IPS DF 6.9 (cell line): ENCODE measurements at regions not wholly inside any gene's neighbourhood (a gene's known extent, or its start where the extent isn't known, plus 50 kb on each side); places are given as distances from the start of the nearest gene placed in this dataset.
"Not testable (repeated sequence)": the region's sequence is repeated elsewhere in the genome, so short reads cannot be mapped to it uniquely, and the experiment has no call there.

ENCODE experiments used
- DNase-seq: peaks from one replicate; pipeline ENCODE4 v3.0.0-alpha.2; 2013; ENCODE audit warnings: low read depth, low spot score
- H3K27ac ChIP-seq: one replicate; pipeline ENCODE4 v1.5.1; 2013; ENCODE audit warnings: low read length, control low read depth
- H3K27me3 ChIP-seq: 2 replicates; pipeline ENCODE4 v1.6.1; 2013; ENCODE audit warnings: mild to moderate bottlenecking, low read length; ENCODE audit not compliant: control insufficient read depth, insufficient read depth
- H3K36me3 ChIP-seq: 2 replicates; pipeline ENCODE4 v1.6.1; 2013; ENCODE audit warnings: low read length; ENCODE audit not compliant: control insufficient read depth, insufficient read depth
- H3K4me1 ChIP-seq: 2 replicates; pipeline ENCODE4 v1.6.1; 2013; ENCODE audit warnings: low read length; ENCODE audit not compliant: control insufficient read depth, insufficient read depth
- H3K4me3 ChIP-seq: 2 replicates; pipeline ENCODE4 v1.5.1; 2013; ENCODE audit warnings: mild to moderate bottlenecking, low read length
- H3K9me3 ChIP-seq: 2 replicates; pipeline ENCODE4 v1.6.1; 2013; ENCODE audit warnings: low read length, inconsistent platforms; ENCODE audit not compliant: control insufficient read depth, insufficient read depth
- WGBS: extraction: QIAGEN DNeasy Blood & Tissue Kit; methylation state at CpG from one replicate; pipeline ENCODE4 v1.1.7; 2013; ENCODE audit warnings: mixed read lengths, missing lambda C conversion rate; ENCODE audit not compliant: insufficient read length, insufficient coverage; 5-methylcytosine and 5-hydroxymethylcytosine counted together

DNA sequence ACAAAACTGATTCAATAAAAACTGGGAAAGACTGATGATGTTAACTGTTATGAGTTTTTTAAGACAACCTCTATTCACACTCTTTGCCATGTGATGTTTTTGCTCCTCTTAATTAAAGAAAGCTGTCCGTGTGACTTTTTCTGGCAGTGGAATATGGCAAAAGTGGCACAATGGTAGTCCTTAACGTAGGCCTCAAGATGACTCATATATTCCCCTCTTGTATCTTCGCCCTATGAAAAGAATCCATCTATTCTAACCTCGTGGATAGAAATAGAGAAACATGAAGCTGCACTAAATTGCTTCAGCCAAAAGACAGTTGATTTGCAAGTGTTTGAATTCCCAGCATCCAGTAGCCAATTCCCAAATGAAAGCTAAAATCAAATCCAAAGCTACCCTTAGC lies 603.8 kb upstream of the PCDH7 start:
- H3K4me3 ChIP-seq, result no peak overlapping the region
- no peaks in the 10 kb centered on the region for H3K4me1 ChIP-seq
- no peak for DNase-seq
- no peaks in the 10 kb centered on the region for H3K9me3 ChIP-seq
- WGBS, result no CpG with 5 or more reads among the region's 4 CpGs
- H3K27me3 ChIP-seq, result no peaks in the 10 kb centered on the region
- no peak overlapping the region for H3K27ac ChIP-seq
- no peaks in the 10 kb centered on the region for H3K36me3 ChIP-seq

DNA sequence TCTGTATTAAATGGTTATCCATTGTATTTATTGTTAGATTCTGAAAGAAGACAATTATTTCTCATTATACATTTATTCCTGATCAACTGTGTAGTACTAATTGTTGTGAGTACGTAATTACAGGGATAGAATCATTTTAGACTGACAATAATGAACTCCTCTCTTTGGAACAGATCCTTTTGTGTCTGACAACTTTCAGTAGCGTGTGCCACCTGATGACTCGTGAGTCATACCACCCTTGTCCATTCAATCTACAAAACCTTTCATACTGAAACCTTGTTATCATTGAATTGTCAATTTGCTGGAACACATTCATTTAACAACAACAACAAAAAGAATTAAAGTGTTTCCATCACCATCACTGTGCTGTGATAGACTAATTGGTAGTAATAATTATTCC lies 602.7 kb upstream of the PCDH7 start:
- H3K4me3 ChIP-seq, result no peak overlapping the region
- no peaks in the 10 kb centered on the region for H3K36me3 ChIP-seq
- no CpG with 5 or more reads among the region's 3 CpGs for WGBS
- no peaks in the 10 kb centered on the region for H3K4me1 ChIP-seq
- no peak for DNase-seq
- H3K9me3 ChIP-seq, result no peaks in the 10 kb centered on the region
- no peak overlapping the region for H3K27ac ChIP-seq
- H3K27me3 ChIP-seq, result no peaks in the 10 kb centered on the region

DNA sequence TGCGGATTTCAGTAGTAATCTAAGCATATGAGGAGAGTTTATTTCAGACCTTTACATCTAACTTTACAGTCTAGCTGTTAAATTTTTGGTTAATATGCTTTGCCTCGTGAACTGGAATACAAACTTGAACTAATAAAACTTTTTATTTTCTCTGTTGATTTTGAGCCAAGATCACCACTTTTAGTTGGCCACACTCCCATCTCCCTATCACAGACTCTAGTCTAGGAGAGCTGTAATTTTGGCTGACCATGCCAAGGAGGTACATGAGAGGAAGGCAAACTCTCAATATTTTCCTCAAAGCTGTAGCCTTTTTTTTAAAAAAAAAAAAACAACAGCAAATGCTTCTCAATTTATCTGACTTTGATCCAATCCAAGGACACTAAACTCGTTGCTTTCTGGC lies 597.5 kb upstream of the PCDH7 start:
- WGBS, result no CpG with 5 or more reads among the region's 3 CpGs
- no peak for DNase-seq
- no peak overlapping the region for H3K4me3 ChIP-seq

GRCh38 chr4:30124621-30125020 lies 595.5 kb upstream of the PCDH7 start:
- H3K9me3 ChIP-seq, H3K36me3 ChIP-seq, H3K4me3 ChIP-seq, H3K4me1 ChIP-seq, H3K27ac ChIP-seq, DNase-seq, H3K27me3 ChIP-seq: not testable (repeated sequence)
- WGBS, result no CpG with 5 or more reads among the region's 2 CpGs

More for the DNA sequence above, 597.5 kb upstream of the PCDH7 start:
- H3K27ac ChIP-seq, result no peak overlapping the region
- H3K9me3 ChIP-seq, result no peaks in the 10 kb centered on the region
- H3K36me3 ChIP-seq, result no peaks in the 10 kb centered on the region
- no peaks in the 10 kb centered on the region for H3K4me1 ChIP-seq
- no peaks in the 10 kb centered on the region for H3K27me3 ChIP-seq

DNA sequence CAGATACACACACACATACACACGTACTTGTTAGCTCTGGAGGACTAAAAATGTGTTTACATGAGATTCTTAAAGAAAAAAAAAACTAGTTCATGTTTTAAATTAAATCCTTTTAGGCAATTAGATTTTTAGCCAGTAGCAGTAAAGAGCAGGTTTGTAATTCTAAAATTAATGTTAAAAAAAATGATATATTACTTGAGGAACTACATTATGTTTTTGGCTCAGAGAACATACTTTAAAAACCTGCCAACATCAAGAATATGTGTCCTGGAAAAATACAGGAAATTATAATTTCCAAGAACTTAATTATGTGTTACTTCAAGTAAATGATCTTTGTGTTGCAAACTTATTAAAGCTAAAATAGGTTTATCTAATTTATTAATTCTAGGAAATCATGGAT lies 594.3 kb upstream of the PCDH7 start:
- no peaks in the 10 kb centered on the region for H3K9me3 ChIP-seq
- H3K36me3 ChIP-seq, result no peaks in the 10 kb centered on the region
- no CpG with 5 or more reads among the region's 1 CpG for WGBS
- H3K4me1 ChIP-seq, result no peaks in the 10 kb centered on the region
- no peak overlapping the region for H3K4me3 ChIP-seq
- H3K27ac ChIP-seq, result no peak overlapping the region
- H3K27me3 ChIP-seq, result no peaks in the 10 kb centered on the region
- no peak for DNase-seq

GRCh38 chr4:30126351-30126750 lies 593.8 kb upstream of the PCDH7 start:
- no CpG with 5 or more reads among the region's 1 CpG for WGBS
- Histone ChIP-seq H3K27ac (no peak overlapping the region), H3K4me3 (no peak overlapping the region), H3K27me3 (no peaks in the 10 kb centered on the region), H3K9me3 (no peaks in the 10 kb centered on the region), H3K36me3 (no peaks in the 10 kb centered on the region), H3K4me1 (no peaks in the 10 kb centered on the region)
- no peak for DNase-seq

DNA sequence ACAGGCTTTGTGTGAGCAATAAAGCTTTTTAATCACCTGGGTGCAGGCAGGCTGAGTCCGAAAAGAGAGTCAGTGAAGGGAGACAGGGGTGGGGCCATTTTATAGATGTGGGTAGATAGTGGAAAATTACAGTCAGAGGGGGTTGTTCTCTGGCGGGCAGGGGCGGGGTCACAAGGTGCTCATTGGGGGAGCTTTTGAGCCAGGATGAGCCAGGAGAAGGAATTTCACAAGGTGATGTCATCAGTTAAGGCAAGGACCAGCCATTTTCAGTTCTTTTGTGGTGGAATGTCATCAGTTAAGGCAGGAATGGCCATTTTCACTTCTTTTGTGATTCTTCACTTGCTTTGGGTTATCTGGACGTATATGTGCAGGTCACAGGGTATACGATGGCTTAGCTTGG lies 571.3 kb upstream of the PCDH7 start:
- H3K9me3 ChIP-seq, H3K27me3 ChIP-seq, H3K4me3 ChIP-seq, H3K36me3 ChIP-seq, DNase-seq, H3K27ac ChIP-seq, H3K4me1 ChIP-seq: not testable (repeated sequence)
- no CpG with 5 or more reads among the region's 5 CpGs for WGBS

- not testable (repeated sequence) for H3K27ac ChIP-seq, DNase-seq, H3K4me1 ChIP-seq, H3K4me3 ChIP-seq, H3K27me3 ChIP-seq, H3K9me3 ChIP-seq, H3K36me3 ChIP-seq
- WGBS, result no CpG with 5 or more reads among the region's 7 CpGs
Observed at GRCh38 chr4:30149539-30149938, 570.6 kb upstream of the PCDH7 start.

GRCh38 chr4:30153427-30153826 lies 566.7 kb upstream of the PCDH7 start:
- Histone ChIP-seq H3K27ac (no peak overlapping the region), H3K4me1 (no peaks in the 10 kb centered on the region; the same call in 1 of the 2 replicates), H3K27me3 (no peaks in the 10 kb centered on the region), H3K4me3 (no peak overlapping the region), H3K9me3 (no peaks in the 10 kb centered on the region), H3K36me3 (0 out of 2 replicates have a peak, but pooled peaks cover 5% of the 10 kb centered on the region)
- WGBS, result no CpG with 5 or more reads among the region's 2 CpGs
- DNase-seq, result no peak

GRCh38 chr4:30160140-30160539 lies 560.0 kb upstream of the PCDH7 start:
- no peak overlapping the region for H3K4me3 ChIP-seq
- no CpG with 5 or more reads among the region's 2 CpGs for WGBS
- H3K9me3 ChIP-seq, result no peaks in the 10 kb centered on the region
- no peak overlapping the region for H3K27ac ChIP-seq
- H3K27me3 ChIP-seq, result no peaks in the 10 kb centered on the region
- H3K36me3 ChIP-seq, result no peaks in the 10 kb centered on the region
- H3K4me1 ChIP-seq, result no peaks in the 10 kb centered on the region
- DNase-seq, result no peak

- Histone ChIP-seq H3K36me3 (no peaks in the 10 kb centered on the region), H3K9me3 (no peaks in the 10 kb centered on the region), H3K4me3 (no peak overlapping the region), H3K27me3 (no peaks in the 10 kb centered on the region), H3K4me1 (no peaks in the 10 kb centered on the region), H3K27ac (no peak overlapping the region)
- no peak for DNase-seq
Observed at GRCh38 chr4:30172416-30172815, 547.8 kb upstream of the PCDH7 start.
